ENCODE measurements at regions not wholly inside any gene's neighbourhood (a gene's known extent, or its start where the extent isn't known, plus 50 kb on each side); places are given as distances from the start of the nearest gene placed in this dataset.

- no TSS peak for BruUV-seq (replicated peaks)
- CTCF ChIA-PET = interaction anchor here (0.8 to 1.3 kb wide), 3 partner anchors 9 to 308 kb away, joined by 3 to 4 read pairs (median 4); no protein-coding TSS in a partner anchor
- no peaks in the 10 kb centered on the region for H3K27me3 Mint-ChIP-seq (ENCODE audit: unreplicated experiment)
Measured at GRCh38 chr12:85559127-85559526, 277.1 kb downstream of the RASSF9 start.

GRCh38 chr12:85559536-85559935 lies 276.7 kb downstream of the RASSF9 start:
- no peaks in the 10 kb centered on the region for H3K36me3 Mint-ChIP-seq (ENCODE audit: insufficient read depth, unreplicated experiment)
- no peaks in the 10 kb centered on the region for H3K9me3 Mint-ChIP-seq (ENCODE audit: low read depth, unreplicated experiment)
- BruUV-seq (replicated peaks) = no TSS peak
- intact Hi-C loops (cut with micrococcal nuclease; ENCODE audit: unreplicated experiment) = no loop called here
- CTCF ChIA-PET = interaction anchor here (0.8 to 0.9 kb wide), 2 partner anchors 9 to 308 kb away, joined by 3 to 4 read pairs; no protein-coding TSS in a partner anchor
- H3K27me3 Mint-ChIP-seq (ENCODE audit: unreplicated experiment) = no peaks in the 10 kb centered on the region
- H3K4me3 Mint-ChIP-seq (ENCODE audit: low read depth, unreplicated experiment) = no peak overlapping the region
- no peak for TF ChIP-seq CTCF (IDR thresholded peaks at IDR 0.05; ENCODE audit: unreplicated experiment)
- no peak for DNase-seq
- H3K27ac Mint-ChIP-seq (ENCODE audit: unreplicated experiment) = no peak overlapping the region
- H3K4me1 Mint-ChIP-seq (ENCODE audit: low read depth, unreplicated experiment) = no peaks in the 10 kb centered on the region

More at GRCh38 chr12:85559127-85559526, 277.1 kb downstream of the RASSF9 start:
- no peak overlapping the region for H3K27ac Mint-ChIP-seq (ENCODE audit: unreplicated experiment)
- H3K4me1 Mint-ChIP-seq (ENCODE audit: low read depth, unreplicated experiment) = no peaks in the 10 kb centered on the region
- H3K36me3 Mint-ChIP-seq (ENCODE audit: insufficient read depth, unreplicated experiment) = no peaks in the 10 kb centered on the region
- TF ChIP-seq CTCF (IDR thresholded peaks at IDR 0.05; ENCODE audit: unreplicated experiment) = no peak
- intact Hi-C loops (cut with micrococcal nuclease; ENCODE audit: unreplicated experiment) = no loop called here
- no peak overlapping the region for H3K4me3 Mint-ChIP-seq (ENCODE audit: low read depth, unreplicated experiment)
- no peak for DNase-seq
- no peaks in the 10 kb centered on the region for H3K9me3 Mint-ChIP-seq (ENCODE audit: low read depth, unreplicated experiment)

- CTCF ChIA-PET = no interaction called here
- no peak for DNase-seq
- Mint-ChIP-seq H3K27ac (ENCODE audit: unreplicated experiment) (no peak overlapping the region), H3K36me3 (ENCODE audit: insufficient read depth, unreplicated experiment) (no peaks in the 10 kb centered on the region), H3K9me3 (ENCODE audit: low read depth, unreplicated experiment) (no peaks in the 10 kb centered on the region), H3K4me3 (ENCODE audit: low read depth, unreplicated experiment) (no peak overlapping the region), H3K27me3 (ENCODE audit: unreplicated experiment) (no peaks in the 10 kb centered on the region), H3K4me1 (ENCODE audit: low read depth, unreplicated experiment) (peaks cover 9% of the 10 kb centered on the region)
- intact Hi-C loops (cut with micrococcal nuclease; ENCODE audit: unreplicated experiment) = no loop called here
- BruUV-seq (replicated peaks) = no TSS peak
- no peak for TF ChIP-seq CTCF (IDR thresholded peaks at IDR 0.05; ENCODE audit: unreplicated experiment)
Measured at GRCh38 chr12:85562765-85563164, 273.4 kb downstream of the RASSF9 start.

GRCh38 chr12:85564786-85565185 lies 271.4 kb downstream of the RASSF9 start:
- no peak overlapping the region for H3K4me3 Mint-ChIP-seq (ENCODE audit: low read depth, unreplicated experiment)
- intact Hi-C loops (cut with micrococcal nuclease; ENCODE audit: unreplicated experiment) = loop anchor here (5.0 kb wide), 1 partner anchor 97 kb away; no protein-coding TSS in a partner anchor
- H3K27me3 Mint-ChIP-seq (ENCODE audit: unreplicated experiment) = no peaks in the 10 kb centered on the region
- no TSS peak for BruUV-seq (replicated peaks)
- no peak for TF ChIP-seq CTCF (IDR thresholded peaks at IDR 0.05; ENCODE audit: unreplicated experiment)
- CTCF ChIA-PET = no interaction called here
- H3K9me3 Mint-ChIP-seq (ENCODE audit: low read depth, unreplicated experiment) = no peaks in the 10 kb centered on the region
- no peak for DNase-seq
- no peaks in the 10 kb centered on the region for H3K36me3 Mint-ChIP-seq (ENCODE audit: insufficient read depth, unreplicated experiment)
- peaks cover 20% of the 10 kb centered on the region for H3K4me1 Mint-ChIP-seq (ENCODE audit: low read depth, unreplicated experiment)
- no peak overlapping the region for H3K27ac Mint-ChIP-seq (ENCODE audit: unreplicated experiment)

Measured in Calu3 (cell line).